ENCODE measurements at regions not wholly inside any gene's neighbourhood (a gene's known extent, or its start where the extent isn't known, plus 50 kb on each side); places are given as distances from the start of the nearest gene placed in this dataset.

DNA sequence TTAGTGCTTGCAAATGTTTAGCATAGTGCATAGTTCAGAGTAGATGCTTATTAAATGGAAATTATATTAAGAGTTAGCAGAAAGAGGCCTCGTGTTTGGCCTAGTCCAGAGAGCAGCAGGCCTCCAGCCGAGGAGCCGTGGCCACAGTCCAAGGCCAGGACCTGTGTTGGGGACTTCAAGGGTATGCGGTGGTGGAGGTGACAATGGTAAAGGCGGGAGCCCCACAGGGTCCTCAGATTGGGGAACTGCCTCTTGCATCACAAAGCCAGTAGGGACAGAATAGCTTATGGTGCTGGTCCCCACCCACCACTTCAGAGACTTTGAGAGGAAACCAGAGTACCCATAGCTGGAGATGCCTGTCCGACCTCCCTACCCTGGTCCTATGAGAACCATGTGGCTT lies 554.6 kb upstream of the RIOK2 start:
- TF ChIP-seq, protein P1, sequence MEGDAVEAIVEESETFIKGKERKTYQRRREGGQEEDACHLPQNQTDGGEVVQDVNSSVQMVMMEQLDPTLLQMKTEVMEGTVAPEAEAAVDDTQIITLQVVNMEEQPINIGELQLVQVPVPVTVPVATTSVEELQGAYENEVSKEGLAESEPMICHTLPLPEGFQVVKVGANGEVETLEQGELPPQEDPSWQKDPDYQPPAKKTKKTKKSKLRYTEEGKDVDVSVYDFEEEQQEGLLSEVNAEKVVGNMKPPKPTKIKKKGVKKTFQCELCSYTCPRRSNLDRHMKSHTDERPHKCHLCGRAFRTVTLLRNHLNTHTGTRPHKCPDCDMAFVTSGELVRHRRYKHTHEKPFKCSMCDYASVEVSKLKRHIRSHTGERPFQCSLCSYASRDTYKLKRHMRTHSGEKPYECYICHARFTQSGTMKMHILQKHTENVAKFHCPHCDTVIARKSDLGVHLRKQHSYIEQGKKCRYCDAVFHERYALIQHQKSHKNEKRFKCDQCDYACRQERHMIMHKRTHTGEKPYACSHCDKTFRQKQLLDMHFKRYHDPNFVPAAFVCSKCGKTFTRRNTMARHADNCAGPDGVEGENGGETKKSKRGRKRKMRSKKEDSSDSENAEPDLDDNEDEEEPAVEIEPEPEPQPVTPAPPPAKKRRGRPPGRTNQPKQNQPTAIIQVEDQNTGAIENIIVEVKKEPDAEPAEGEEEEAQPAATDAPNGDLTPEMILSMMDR (IDR thresholded peaks at IDR 0.05; ENCODE audit: control extremely low read depth in 1 of 3, insufficient read depth in 1 of 3, low read depth in 1 of 3, low read length in 3 of 3) = no peak
- TF ChIP-seq EZH2 (IDR thresholded peaks at IDR 0.05; ENCODE audit: low read depth, low read length, severe bottlenecking) (no peak), SIN3A (conservative IDR thresholded peaks at IDR 0.05 in 1 of 2, IDR thresholded peaks at IDR 0.05 in 1 of 2; ENCODE audit: low read depth in 1 of 2, low read length in 2 of 2) (no peak), RFX5 (IDR thresholded peaks at IDR 0.05; ENCODE audit: borderline replicate concordance, low read depth, low read length) (no peak)

Measured in H1 (cell line).